WTC11 (cell line): ENCODE measurements at regions not wholly inside any gene's neighbourhood (a gene's known extent, or its start where the extent isn't known, plus 50 kb on each side); places are given as distances from the start of the nearest gene placed in this dataset.

ENCODE experiments used
- ATAC-seq: fragments of 200-7000 bp; cut with Tn5 transposase; 2 replicates; pipeline ENCODE4 v1.10.0; 2021; ENCODE audit warnings: mild to moderate bottlenecking, moderate library complexity
- CTCF ChIA-PET: fragments of 300-600 bp; sonication (Branson Sonifier 250); formaldehyde crosslinking; loops from one replicate; lab custom pipeline; 2021; ENCODE audit warnings: antibody characterized with exemption; lab: Charles Lee
- POLR2A ChIA-PET: fragments of 350-600 bp; sonication (Branson Sonifier 250); formaldehyde crosslinking; loops from one replicate; lab custom pipeline; 2021; ENCODE audit warnings: antibody characterized with exemption; lab: Charles Lee
- DNase-seq: peaks from one replicate; pipeline ENCODE4 v3.0.0; 2021; ENCODE audit warnings: low spot score
- H3K27ac Mint-ChIP-seq: 2 replicates; pipeline ENCODE4 v1.8.0; 2021; ENCODE audit warnings: mixed read lengths
- H3K27me3 Mint-ChIP-seq: 2 replicates; pipeline ENCODE4 v1.8.0; 2021; ENCODE audit warnings: low read depth, mild to moderate bottlenecking, moderate library complexity, mixed read lengths
- H3K36me3 Mint-ChIP-seq: 2 replicates; pipeline ENCODE4 v1.8.0; 2021; ENCODE audit warnings: mixed read lengths
- H3K4me1 Mint-ChIP-seq: 2 replicates; pipeline ENCODE4 v1.8.0; 2022; ENCODE audit warnings: mixed read lengths
- H3K4me3 Mint-ChIP-seq: 2 replicates; pipeline ENCODE4 v1.8.0; 2021; ENCODE audit warnings: mild to moderate bottlenecking, moderate library complexity, mixed read lengths
- H3K9me3 Mint-ChIP-seq: 2 replicates; pipeline ENCODE4 v1.8.0; 2021; ENCODE audit warnings: mixed read lengths
- ATF1 ChIP-seq: sonication (generic); formaldehyde crosslinking; IDR thresholded peaks from 2 replicates; pipeline ENCODE4 v1.8.1; 2023; ENCODE audit warnings: mild to moderate bottlenecking, moderate library complexity, missing genetic modification reagents
- ATF6 ChIP-seq: sonication (generic); formaldehyde crosslinking; IDR thresholded peaks from 2 replicates; pipeline ENCODE4 v1.8.1; 2023; ENCODE audit warnings: mild to moderate bottlenecking, missing genetic modification reagents
- E2F4 ChIP-seq: sonication (generic); formaldehyde crosslinking; IDR thresholded peaks from 2 replicates; pipeline ENCODE4 v1.8.1; 2022; ENCODE audit warnings: low read depth, mild to moderate bottlenecking, moderate library complexity, missing genetic modification reagents, borderline replicate concordance
- GABPB1 ChIP-seq: sonication (generic); formaldehyde crosslinking; IDR thresholded peaks from 2 replicates; pipeline ENCODE4 v1.8.1; 2023; ENCODE audit warnings: mild to moderate bottlenecking, missing genetic modification reagents
- NFATC4 ChIP-seq: fragments of 250-450 bp; sonication (Bioruptor Pico); IDR thresholded peaks from 2 replicates; pipeline ENCODE4 v1.9.0; 2021; ENCODE audit warnings: mild to moderate bottlenecking
- NFYB ChIP-seq: sonication (generic); formaldehyde crosslinking; conservative IDR thresholded peaks from 2 replicates; pipeline ENCODE4 v1.8.0; 2022; ENCODE audit warnings: low read depth, missing genetic modification reagents
- OVOL2 ChIP-seq: fragments of 250-450 bp; sonication (Bioruptor Pico); IDR thresholded peaks from 2 replicates; pipeline ENCODE4 v1.9.0; 2021; ENCODE audit warnings: mild to moderate bottlenecking, borderline replicate concordance
- PRDM15 ChIP-seq: sonication (generic); formaldehyde crosslinking; IDR thresholded peaks from 2 replicates; pipeline ENCODE4 v1.8.0; 2022; ENCODE audit warnings: missing genetic modification reagents
- TCF7 ChIP-seq: sonication (generic); formaldehyde crosslinking; IDR thresholded peaks from 2 replicates; pipeline ENCODE4 v1.8.0; 2022; ENCODE audit warnings: mild to moderate bottlenecking, low read depth, missing genetic modification reagents, moderate library complexity
- USF2 ChIP-seq: sonication (generic); formaldehyde crosslinking; IDR thresholded peaks from 2 replicates; pipeline ENCODE4 v1.8.1; 2023; ENCODE audit warnings: mild to moderate bottlenecking, missing genetic modification reagents, moderate library complexity
- ZNF232 ChIP-seq: sonication (generic); formaldehyde crosslinking; IDR thresholded peaks from 2 replicates; pipeline ENCODE4 v1.8.0; 2022; ENCODE audit warnings: mild to moderate bottlenecking, missing genetic modification reagents
- ZNF671 ChIP-seq: fragments of 250-450 bp; sonication (Bioruptor Pico); IDR thresholded peaks from 2 replicates; pipeline ENCODE4 v1.8.0; 2021; ENCODE audit warnings: mild to moderate bottlenecking
- TF ChIP-seq, protein P1 (sequence below): fragments of 250-450 bp; sonication (Bioruptor Pico); IDR thresholded peaks from 2 replicates; pipeline ENCODE4 v1.9.0; 2021; ENCODE audit warnings: moderate library complexity, mild to moderate bottlenecking, inconsistent platforms, borderline replicate concordance
- TF ChIP-seq, protein P2 (sequence below): fragments of 250-450 bp; sonication (Bioruptor Pico); conservative IDR thresholded peaks from 2 replicates; pipeline ENCODE4 v1.9.0; 2021; ENCODE audit warnings: mild to moderate bottlenecking
- TF ChIP-seq, protein P3 (sequence below): sonication (generic); formaldehyde crosslinking; IDR thresholded peaks from 2 replicates; pipeline ENCODE4 v1.8.0; 2022; ENCODE audit warnings: mild to moderate bottlenecking, missing genetic modification reagents
- TF ChIP-seq, protein P4 (sequence below): sonication (generic); formaldehyde crosslinking; conservative IDR thresholded peaks from 2 replicates; pipeline ENCODE4 v1.8.1; 2022; ENCODE audit warnings: mild to moderate bottlenecking, missing genetic modification reagents
- TF ChIP-seq, protein P5 (sequence below): sonication (generic); formaldehyde crosslinking; IDR thresholded peaks from 2 replicates; pipeline ENCODE4 v1.8.1; 2023; ENCODE audit warnings: mild to moderate bottlenecking, missing genetic modification reagents

DNA sequence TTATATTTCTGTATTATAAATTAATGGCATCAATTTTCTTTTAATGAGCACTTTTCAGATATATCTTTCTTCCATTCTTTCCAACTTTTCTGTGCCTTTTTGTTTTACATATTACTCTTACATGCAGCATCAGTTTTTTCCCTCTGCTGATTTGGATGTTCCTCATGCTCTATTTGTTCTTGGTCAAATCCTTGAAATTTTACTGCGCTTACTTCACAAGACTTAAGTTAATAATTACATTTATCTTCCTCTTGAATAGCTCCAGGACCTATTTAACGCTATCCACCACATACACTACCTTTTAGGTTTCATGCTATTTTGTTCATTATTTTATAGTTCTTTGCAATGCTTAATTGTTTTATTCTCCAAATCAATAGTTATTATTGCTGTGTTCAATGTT, 97.6 kb upstream of the CTTNBP2 start (continued):
- TF ChIP-seq TCF7 (CRISPR knock-in tag): no peak
- no peak for TF ChIP-seq ZNF232
- TF ChIP-seq, protein P1, sequence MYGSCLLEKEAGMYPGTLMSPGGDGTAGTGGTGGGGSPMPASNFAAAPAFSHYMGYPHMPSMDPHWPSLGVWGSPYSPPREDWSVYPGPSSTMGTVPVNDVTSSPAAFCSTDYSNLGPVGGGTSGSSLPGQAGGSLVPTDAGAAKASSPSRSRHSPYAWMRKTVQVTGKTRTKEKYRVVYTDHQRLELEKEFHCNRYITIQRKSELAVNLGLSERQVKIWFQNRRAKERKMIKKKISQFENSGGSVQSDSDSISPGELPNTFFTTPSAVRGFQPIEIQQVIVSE (CRISPR knock-in tag): no peak
- no peak for TF ChIP-seq GABPB1 (CRISPR knock-in tag)
- TF ChIP-seq OVOL2 (CRISPR knock-in tag): no peak
- TF ChIP-seq, protein P2, sequence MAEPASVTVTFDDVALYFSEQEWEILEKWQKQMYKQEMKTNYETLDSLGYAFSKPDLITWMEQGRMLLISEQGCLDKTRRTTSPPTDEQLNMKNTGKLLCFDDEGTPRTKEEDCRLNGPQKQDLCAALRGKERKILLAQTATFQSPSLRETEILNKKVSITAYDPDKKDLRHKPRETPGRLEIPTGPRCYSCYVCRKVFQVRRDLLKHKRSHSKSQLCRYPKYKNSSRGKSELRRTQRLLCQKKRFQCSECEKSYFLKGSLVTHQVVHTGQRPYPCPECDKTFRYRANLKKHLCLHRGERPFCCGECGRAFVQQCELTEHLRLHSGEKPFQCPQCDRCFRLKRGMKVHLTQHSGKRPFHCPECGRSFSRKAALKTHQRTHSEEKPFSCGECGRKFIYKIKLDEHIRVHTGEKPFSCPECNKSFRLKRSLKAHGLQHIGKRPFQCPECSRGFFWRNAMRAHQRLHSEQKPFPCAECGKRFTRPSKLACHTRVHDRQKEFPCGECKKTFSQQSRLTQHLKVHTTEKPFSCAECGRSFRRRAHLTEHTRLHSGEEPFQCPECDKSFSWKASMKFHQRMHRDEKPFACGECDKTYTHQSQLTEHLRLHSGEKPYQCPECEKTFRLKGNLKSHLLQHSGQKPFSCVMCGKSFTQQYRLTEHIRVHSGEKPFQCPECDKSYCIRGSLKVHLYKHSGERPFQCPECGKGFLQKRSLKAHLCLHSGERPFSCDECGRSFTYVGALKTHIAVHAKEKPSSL: no peak
- no peak for TF ChIP-seq NFATC4 (CRISPR knock-in tag)
- TF ChIP-seq, protein P3, sequence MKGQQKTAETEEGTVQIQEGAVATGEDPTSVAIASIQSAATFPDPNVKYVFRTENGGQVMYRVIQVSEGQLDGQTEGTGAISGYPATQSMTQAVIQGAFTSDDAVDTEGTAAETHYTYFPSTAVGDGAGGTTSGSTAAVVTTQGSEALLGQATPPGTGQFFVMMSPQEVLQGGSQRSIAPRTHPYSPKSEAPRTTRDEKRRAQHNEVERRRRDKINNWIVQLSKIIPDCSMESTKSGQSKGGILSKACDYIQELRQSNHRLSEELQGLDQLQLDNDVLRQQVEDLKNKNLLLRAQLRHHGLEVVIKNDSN (CRISPR knock-in tag): no peak
- no peak for TF ChIP-seq ATF1 (CRISPR knock-in tag)
- TF ChIP-seq ATF6 (CRISPR knock-in tag): no peak

GRCh38 chr7:117971556-117972244, 98.5 kb upstream of the CTTNBP2 start:
- H3K4me3 Mint-ChIP-seq: no peak overlapping the region
- DNase-seq (no peak), ATAC-seq (no peak)
- TF ChIP-seq, protein P4, sequence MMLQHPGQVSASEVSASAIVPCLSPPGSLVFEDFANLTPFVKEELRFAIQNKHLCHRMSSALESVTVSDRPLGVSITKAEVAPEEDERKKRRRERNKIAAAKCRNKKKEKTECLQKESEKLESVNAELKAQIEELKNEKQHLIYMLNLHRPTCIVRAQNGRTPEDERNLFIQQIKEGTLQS (CRISPR knock-in tag): no peak
- no peak for TF ChIP-seq ZNF232
- ChIA-PET CTCF (no interaction called here), POLR2A (no interaction called here)
- peaks cover 4% of the 10 kb centered on the region; the same call in 1 of the 2 replicates for H3K4me1 Mint-ChIP-seq
- H3K9me3 Mint-ChIP-seq: peaks cover 18% of the 10 kb centered on the region; the same call in 1 of the 2 replicates
- peaks cover 3% of the 10 kb centered on the region; the same call in 1 of the 2 replicates for H3K27me3 Mint-ChIP-seq
- no peak overlapping the region for H3K27ac Mint-ChIP-seq
- 0 out of 2 replicates have a peak, but pooled peaks cover 2% of the 10 kb centered on the region for H3K36me3 Mint-ChIP-seq

GRCh38 chr7:117972606-117973005, 99.4 kb upstream of the CTTNBP2 start:
- no peak overlapping the region for H3K27ac Mint-ChIP-seq
- H3K9me3 Mint-ChIP-seq: peaks cover 13% of the 10 kb centered on the region; the same call in 1 of the 2 replicates
- 0 out of 2 replicates have a peak, but pooled peaks cover 2% of the 10 kb centered on the region for H3K36me3 Mint-ChIP-seq
- H3K27me3 Mint-ChIP-seq: no peaks in the 10 kb centered on the region
- ChIA-PET POLR2A (no interaction called here), CTCF (no interaction called here)
- DNase-seq (no peak), ATAC-seq (no peak; the same call in 1 of the 2 replicates)
- H3K4me3 Mint-ChIP-seq: no peak overlapping the region
- H3K4me1 Mint-ChIP-seq: peaks cover 4% of the 10 kb centered on the region; the same call in 1 of the 2 replicates
- TF ChIP-seq ZNF671 (no peak), USF2 (CRISPR knock-in tag) (no peak), PRDM15 (CRISPR knock-in tag) (no peak), E2F4 (CRISPR knock-in tag) (no peak), NFYB (CRISPR knock-in tag) (no peak)
- TF ChIP-seq, protein P5, sequence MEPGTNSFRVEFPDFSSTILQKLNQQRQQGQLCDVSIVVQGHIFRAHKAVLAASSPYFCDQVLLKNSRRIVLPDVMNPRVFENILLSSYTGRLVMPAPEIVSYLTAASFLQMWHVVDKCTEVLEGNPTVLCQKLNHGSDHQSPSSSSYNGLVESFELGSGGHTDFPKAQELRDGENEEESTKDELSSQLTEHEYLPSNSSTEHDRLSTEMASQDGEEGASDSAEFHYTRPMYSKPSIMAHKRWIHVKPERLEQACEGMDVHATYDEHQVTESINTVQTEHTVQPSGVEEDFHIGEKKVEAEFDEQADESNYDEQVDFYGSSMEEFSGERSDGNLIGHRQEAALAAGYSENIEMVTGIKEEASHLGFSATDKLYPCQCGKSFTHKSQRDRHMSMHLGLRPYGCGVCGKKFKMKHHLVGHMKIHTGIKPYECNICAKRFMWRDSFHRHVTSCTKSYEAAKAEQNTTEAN (CRISPR knock-in tag): no peak
